Activated effector memory CD4-positive, alpha-beta T cell treated with anti-CD3 and anti-CD28 coated beads, Interleukin-2, amount 50 U/mL, for 16 hours (primary cell): ENCODE measurements at regions not wholly inside any gene's neighbourhood (a gene's known extent, or its start where the extent isn't known, plus 50 kb on each side); places are given as distances from the start of the nearest gene placed in this dataset.
"Not testable (repeated sequence)": the region's sequence is repeated elsewhere in the genome, so short reads cannot be mapped to it uniquely, and the experiment has no call there.

Source experiments
- DNase-seq: peaks from one replicate; pipeline ENCODE4 v3.0.0-alpha.2; 2020

- DNase-seq = no peak
These were observed 366.1 kb downstream of the SHANK2 start for GRCh38 chr11:70886256-70886655.

DNA sequence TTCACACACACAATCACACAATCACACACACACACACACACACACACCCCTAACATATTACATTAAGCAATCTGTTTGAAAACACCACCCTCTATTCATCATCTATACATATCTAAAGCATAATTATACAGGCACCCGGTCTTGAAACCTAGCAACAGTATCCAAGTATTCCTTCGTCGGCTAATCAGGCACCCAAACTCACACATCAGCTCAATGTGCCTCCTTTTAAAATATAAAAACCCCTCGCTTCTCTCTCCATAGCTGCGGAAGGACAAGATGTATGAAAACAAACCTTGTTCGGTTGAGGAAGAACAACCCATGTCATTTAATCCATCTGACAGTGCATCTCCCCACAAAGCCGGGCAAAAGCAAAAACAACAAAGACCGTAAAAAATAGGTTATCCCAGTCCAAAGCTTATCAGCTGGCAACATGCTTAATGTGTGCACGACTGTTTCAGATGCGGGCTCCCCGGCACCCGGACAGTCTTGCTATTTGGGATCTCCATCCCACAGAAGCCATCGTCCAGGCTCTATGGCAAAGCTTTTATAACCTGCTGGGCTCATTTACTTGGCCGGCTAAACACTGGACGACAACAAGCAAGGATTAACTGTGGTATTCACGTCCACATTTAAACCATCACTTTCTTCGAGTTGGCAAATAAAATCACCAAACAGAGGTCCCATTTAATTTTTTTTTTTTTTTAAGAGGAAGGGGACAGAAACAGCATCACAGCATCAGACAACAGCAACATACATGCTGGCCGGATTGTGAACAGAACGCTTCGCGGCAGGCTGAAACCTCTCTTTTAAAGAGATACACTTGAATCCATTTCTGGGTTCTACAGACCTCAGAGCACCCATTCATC, 365.5 kb downstream of the SHANK2 start:
- DNase-seq = no peak

DNA sequence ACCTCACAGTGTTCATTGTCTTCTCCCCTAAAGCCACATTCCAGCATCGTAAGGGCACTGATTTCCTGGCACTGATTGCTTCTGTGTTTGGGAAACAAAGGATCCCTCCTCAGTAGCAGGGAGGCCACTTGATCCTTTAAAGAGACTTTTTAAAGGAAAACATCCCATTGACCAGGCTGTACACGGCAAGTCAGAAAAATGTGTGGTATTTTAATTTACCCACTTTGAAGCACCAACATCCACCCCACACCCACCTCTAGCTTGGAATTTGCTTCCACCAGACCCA, 364.9 kb downstream of the SHANK2 start:
- DNase-seq = no peak

DNA sequence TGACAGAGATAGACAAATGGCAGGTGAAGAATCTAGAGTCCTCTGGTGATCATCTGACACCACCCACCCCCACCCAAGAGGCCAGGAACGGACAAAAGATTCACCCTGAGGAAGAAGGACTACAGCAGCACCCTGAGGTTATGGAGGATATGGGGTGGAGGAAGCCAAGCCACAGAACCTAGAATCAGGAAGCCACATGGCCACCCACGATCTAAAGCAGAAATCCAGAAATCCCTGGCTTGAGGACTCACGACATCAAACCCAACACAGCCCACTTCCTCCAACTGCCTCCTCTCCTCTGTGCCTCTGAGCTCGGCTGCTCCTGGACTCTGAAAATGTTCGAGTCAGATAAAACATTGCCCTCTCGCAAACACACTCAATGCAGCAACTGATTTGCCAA, 364.3 kb downstream of the SHANK2 start:
- DNase-seq = no peak

- no peak for DNase-seq
These were observed 363.0 kb downstream of the SHANK2 start for GRCh38 chr11:70889411-70889810.

- no peak for DNase-seq
These were observed 360.5 kb downstream of the SHANK2 start for GRCh38 chr11:70891844-70892380.

DNA sequence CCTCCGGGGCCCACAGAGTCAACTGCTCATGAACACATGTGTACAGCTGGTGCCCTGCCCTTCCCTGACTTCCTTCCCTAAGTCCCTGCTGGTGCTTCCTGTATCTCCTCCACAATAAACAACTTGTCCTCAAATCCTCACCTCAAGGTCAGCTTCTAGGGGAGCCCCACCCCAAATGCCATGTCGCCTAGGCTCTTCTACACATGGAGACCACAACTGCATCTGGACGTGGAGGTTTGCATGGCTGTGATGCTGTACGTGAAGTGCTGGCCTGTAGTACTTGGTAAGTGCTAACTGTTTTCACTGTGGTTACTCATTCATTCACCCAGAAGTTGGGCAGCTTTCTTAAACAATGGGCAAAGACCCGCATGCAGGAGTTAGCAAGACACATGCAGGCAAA, 359.5 kb downstream of the SHANK2 start:
- DNase-seq = no peak

GRCh38 chr11:70894566-70895365, 357.6 kb downstream of the SHANK2 start:
- no peak for DNase-seq

DNA sequence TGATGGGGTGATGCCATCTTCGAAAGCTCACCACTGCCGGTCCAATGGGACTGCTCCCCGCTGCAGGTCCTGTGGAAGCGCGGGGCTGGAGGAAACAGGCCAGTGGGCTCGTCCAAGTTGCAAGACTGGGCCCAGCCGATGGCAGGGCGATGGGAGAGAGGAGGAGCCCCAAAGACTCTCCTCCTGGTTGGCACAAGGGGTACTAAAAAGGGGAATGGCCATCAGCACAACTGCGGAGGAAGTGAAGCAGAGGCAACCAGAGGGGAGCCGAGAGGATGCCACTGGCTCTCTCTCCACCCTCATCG, 357.1 kb downstream of the SHANK2 start:
- no peak for DNase-seq

GRCh38 chr11:70897429-70897828, 354.9 kb downstream of the SHANK2 start:
- DNase-seq = no peak

GRCh38 chr11:70899616-70900015, 352.8 kb downstream of the SHANK2 start:
- peak; percentile 43 for DNase-seq

DNA sequence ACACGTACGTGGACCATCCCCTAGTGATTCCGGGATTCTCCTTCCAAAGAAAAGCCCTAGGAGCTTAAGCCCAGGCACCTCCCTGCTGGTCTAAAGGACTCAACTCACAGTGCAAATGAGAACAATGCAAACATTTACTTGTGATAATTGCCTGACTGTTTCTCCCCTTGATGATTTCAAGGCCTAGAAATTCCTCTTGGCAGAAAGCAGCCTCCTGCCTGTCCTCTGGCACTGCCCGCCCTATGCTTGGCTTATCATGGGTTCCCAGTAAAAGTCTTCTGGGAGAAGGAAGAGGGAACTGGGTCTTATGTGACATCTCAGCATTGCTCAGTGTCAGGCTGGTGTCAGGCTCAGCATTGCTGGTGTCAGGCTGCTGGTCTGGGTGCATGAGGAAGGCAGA, 351.8 kb downstream of the SHANK2 start:
- DNase-seq = no peak

DNA sequence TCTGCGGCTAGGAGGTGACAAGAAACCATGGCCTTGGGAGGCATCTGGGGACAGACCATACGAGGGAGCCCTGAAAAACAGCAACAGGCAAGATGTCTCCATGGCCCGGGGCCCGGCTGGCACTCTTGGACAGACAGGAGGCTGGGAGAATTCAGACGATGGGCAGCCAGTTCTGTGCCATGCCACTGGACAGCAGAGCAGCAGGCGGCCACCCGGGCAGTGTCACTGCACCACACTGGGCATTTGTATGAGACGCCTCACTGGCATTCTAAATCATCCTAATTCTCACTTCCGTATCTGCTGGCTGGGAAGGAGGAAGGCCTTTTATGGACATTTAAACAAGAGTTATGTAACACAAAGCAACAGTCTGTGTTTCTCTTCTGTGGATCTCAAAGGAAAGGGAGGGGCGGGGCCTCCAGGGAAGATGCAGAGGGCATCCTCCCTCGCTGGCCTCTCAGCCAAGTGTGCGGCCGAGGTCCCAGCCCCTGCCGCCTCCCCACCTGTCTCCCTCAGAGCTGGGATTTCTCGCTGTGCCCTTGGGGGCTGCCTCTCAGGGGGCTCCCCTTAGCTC, 350.3 kb downstream of the SHANK2 start:
- DNase-seq = peak; percentile 57

DNA sequence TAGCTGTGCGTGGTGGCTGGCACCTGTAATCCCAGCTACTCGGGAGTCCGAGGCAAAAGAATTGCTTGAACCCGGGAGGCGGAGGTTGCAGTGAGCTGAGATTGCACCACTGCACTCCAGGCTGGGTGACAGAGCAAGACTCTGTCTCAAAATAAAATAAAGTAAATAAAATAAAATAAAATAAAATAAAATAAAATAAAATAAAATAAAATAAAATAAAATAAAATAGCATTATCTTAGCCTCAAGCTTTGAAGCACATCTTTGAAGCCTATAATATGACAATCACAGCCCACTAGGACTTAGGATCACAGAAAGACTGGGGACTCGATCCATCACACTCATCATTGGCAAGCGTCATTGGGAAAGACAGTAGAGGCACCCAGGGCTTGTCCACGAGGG, 349.1 kb downstream of the SHANK2 start:
- DNase-seq = not testable (repeated sequence)

- peak; percentile 33 for DNase-seq
These were observed 346.3 kb downstream of the SHANK2 start for GRCh38 chr11:70906101-70906500.

DNA sequence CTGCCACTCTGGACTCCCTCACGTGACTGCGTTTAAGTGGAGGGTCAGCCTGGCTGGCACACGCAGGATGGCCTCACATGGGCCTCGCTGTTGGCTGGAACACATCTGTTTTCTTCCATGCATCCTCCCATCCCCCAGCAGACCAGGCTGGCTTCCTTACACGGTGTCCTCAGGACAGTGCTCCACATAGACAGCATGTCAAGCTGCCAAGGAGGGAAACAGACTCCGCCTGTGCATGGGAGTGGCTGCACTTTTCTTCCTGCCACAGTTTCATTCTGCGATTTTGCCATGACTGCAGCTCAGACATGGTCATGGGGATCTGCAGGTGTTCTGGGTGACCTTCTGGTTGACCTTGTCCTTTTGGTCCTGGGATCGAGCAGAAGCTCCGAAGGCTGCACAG, 344.2 kb downstream of the SHANK2 start:
- peak; percentile 37 for DNase-seq

DNA sequence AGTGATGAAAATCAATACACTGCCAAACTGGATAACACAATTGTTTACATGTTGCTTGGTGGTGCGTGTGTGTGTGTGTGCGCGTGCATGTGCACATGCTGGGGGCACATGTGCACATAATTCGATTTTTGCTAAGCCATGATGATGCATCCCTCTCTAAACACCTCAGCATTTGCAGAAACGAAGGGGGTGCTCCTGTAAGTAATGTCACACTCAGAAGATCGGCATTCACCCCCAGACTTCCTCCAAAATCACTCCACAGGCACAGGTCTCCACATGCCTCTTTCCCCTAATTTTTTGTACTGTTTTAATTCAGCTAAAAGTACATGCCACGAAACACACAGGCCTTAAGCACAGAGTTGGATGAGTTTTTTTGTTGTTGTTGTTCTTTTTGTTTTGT, 341.5 kb downstream of the SHANK2 start:
- no peak for DNase-seq

DNA sequence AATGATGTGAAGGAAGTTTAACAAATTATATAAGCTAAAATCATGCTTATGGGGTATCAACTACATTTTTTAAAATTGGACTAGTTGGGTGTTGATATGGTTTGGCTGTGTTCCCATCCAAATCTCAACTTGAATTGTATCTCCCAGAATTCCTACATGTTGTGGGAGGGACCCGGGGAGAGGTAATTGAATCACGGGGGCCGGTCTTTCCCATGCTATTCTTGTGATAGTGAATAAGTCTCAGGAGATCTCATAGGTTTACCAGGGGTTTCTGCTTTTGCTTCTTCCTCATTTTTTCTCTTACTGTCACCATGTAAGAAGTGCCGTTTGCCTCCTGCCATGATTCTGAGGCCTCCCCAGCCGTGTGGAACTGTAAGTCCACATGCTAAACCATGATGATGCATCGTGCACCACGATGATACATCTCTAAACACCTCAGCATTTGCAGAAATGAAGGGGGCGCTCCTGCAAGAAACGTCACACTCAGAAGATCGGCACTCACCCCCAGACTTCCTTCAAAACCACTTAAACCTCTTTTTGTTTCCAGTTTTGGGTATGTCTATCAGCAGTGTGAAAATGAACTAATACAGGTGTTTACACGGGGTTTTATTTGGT, 340.0 kb downstream of the SHANK2 start:
- DNase-seq = no peak

DNA sequence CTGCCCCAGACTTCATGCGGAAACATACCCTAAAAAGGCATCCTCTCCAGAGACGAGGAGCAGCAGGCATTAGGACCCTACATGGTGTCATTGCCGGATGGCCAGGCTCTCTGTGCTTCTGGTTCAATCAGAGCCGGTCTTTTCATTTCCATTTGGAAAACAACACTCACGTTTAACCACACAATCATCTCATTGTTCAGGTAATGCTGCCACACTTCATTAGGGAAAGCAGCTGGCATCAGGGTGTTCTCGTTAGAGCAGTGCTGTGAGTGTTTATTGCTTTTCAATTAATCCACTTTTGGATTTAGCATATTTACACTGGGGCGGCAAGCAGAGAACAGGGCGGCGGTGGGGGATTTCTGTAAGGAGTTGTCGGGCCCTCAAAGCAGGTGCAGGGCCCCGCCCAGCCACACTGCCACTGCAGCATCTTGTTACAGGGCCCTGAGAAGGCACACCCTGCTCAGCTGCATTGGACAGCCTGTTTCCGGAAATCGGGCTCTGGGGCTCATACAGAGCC, 338.6 kb downstream of the SHANK2 start:
- DNase-seq = peak; percentile 38

DNA sequence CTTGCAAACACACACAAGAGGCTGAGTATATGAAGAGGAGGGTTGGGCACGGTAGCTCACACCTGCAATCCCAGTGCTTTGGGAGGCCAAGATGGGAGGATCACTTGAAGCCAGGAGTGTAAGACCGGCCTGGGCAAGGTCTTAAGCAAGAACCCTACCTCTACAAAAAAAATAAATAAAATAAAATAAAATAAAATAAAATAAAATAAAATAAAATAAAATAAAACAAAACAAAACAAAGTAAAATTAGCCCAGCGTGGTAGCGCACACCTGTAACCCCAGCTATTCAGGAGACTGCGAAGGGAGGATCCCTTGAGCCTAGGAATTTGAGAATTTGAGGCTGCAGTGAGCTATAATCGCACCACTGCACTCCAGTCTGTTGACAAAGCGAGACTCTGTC, 337.9 kb downstream of the SHANK2 start:
- DNase-seq = peak; percentile 34

GRCh38 chr11:70915158-70915985, 337.0 kb downstream of the SHANK2 start:
- peak; percentile 30 for DNase-seq

DNA sequence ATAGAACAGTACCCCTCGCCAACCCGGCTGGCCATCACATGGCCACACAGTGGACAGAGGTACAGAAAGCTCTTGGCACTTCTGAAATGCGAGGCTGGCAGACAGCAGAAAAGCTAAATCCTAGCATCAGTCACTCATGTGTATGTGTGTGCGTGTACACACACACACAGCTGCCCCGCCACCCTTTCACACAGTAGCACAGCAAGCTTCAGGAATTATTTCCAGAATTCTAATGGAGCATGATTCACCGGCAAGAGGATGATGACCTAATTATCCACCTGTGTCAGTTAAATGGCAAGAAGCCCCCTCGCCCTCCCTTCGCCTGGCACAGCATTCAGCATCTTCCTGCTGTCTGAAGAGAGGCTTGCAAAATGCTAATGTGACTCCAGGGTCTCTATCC, 336.0 kb downstream of the SHANK2 start:
- peak; percentile 25 for DNase-seq
